ENCODE measurements at regions not wholly inside any gene's neighbourhood (a gene's known extent, or its start where the extent isn't known, plus 50 kb on each side); places are given as distances from the start of the nearest gene placed in this dataset.
A peak's percentile ranks its signal among the peaks of the same experiment; 100 is the strongest.

DNA sequence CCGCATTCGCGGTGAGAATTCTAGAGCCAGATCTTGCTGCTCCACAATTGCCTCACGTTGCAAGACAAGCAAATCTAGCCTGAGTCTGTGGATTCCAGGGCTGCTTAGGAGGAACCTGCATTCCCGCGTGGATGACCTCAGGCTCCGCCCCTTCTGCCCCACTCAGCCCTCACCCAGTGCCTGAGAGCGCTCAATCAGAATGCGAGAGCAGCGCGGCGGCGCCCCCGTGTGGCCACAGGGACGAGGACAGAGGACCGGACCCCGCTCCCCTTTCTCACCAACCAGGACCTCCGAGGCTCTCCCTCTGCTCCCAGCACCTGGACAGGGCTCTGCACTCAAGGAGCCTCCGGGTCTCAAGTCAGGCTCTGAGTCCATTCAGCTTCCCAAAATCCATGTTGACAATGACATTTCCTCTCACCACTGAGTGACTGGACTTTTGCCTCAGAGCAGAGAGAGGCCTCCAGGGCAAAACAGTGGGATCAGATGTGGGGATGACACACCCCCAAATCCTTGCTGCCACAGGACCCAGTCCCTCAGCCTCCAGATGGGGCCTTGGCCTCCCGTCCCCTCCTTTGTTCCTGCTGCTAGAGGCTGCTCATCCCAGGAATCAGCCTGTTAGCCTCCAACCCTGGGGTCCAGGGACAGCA is 52.0 kb downstream of the RPP21 start:
- peak; percentile 83 for DNase-seq

DNA sequence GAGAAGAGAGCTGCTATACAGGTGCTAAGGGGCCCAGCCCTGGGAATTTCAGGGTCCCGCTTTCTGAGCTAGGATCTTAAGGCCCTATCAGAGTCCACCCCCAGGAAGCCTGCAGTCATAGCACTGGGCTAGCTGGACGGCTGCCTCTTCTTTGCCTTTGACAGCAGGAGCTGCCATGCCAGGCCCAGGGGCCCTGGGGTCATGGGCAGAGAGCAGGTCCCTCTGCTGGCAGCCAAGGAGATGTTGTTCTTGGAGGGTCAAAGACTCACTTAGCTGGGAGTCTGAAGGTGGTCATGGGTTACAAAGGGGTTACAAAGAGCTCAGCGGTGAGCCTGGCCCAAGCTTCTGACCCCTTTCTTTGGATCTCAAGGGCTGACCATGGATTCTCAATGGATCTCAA is 52.7 kb downstream of the RPP21 start:
- DNase-seq = no peak

DNA sequence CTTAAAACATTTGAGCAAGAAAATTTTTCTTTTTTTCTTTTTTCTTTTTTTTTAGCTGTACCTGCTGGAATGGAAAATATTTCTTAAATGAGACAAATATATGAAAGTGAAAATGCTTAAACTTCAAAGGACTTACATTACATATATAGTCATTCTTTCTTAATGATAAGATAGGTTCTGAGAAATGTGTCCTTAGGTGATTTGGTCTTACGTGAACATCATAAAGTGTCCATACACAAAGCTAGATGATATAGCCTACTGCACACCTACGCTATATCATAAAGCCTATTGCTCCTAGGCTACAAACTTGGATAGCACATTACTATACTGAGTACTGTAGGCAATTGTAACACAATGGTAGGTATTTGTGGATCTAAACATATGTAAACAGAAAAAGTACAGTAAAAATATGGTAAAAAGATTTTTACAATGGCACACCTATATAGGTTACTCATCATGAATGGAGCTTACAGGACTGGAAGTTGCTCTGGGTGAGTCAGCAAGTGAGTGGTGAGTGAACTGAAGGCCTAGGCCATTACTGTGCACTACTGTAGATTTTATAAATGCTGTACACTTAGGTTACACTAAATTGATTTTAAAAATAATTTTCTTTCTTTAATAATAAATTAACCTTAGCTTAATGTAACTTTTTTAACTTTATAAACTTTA is 54.6 kb downstream of the RPP21 start:
- no peak for DNase-seq

GRCh38 chr6:30405934-30406333 is 61.0 kb downstream of the RPP21 start:
- no peak for DNase-seq

DNA sequence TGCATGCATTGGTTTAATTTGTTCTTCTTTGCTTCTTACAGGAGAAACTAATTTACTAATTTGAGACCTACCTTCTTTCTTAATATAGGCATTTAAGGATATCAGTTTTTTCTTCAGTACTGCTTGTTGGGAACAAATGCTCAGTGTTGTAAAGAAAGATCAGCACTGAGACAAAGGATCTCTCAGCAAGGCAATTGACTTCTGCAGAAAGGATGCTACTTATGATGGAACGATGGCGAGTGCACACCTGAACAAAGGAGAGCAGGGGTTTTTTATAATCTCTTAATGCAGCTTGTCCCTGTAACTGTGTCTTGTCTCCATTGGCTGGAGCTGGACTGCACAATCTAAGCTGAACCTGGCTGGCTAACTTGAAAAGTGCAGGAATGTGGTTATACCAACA is 64.2 kb downstream of the RPP21 start:
- no peak for DNase-seq

DNA sequence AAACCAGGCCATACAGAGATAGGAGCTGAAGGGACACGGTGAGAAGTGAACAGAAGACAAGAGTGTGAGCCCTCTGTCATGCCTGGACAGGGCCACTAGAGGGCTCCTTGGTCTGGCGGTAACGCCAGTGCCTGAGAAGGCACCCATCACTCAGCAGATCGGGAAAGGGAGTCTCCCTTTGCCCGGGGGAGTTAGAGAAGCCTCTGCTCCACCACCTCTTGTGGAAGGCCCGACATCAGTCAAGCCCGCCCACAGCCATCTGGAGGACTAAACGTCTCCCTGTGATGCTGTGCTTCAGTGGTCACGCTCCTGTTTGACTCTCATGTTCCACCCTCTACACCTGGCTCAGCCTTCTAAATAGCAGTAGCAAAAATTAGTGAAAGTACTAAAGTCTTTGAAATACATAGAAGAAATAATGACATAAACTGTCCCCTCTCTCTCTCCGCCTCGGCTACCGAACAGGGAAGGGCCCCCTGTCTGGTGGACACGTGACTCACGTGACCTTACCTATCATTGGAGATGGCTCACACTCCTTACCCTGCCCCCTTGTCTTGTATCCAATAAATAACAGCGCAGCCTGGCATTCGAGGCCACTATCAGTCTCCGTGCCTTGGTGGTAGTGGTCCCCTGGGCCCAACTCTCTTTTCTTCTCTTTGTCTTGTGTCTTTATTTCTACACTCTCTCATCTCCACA is 66.7 kb downstream of the RPP21 start:
- peak; percentile 41 for DNase-seq

DNA sequence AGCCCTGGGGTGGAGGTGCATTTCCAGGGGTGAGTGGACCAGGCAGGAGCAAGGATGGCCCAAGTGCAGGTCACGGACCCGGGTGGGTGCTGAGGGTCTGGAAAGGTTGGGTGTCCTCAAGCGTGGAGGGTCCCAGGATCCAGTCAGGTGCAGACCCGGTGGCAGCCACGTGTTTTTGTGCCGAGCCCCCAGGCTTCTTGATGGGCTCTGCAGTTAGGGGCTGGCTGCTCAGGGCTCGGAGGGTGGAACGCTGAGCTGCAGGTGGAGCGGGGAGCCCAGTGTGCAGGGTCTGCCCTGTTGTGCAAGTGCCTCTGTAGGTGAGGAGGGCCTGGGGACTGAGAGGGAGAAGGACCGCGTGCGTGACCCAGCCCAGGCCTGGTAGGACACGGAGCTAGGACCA is 70.9 kb upstream of the HLA-E start:
- DNase-seq = no peak

DNA sequence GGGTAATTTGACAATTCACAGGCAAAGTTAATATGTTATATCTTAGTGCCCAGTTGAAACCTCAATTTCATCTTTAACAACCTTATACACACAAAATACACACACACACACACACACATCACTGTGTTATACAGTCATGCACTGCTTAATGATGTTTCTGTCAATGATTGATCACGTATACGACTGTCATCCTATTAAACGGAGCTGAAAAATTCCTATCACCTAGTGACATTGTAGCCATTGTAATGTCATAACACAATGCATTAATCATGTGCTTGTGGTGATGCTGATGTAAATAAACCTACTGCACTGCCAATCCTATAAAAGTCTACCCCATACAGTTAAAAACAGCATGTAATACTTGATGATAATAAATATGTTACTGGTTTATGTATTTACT is 64.8 kb upstream of the HLA-E start:
- no peak for DNase-seq

All from T-helper 9 cell (primary cell).